ENCODE measurements at regions not wholly inside any gene's neighbourhood (a gene's known extent, or its start where the extent isn't known, plus 50 kb on each side); places are given as distances from the start of the nearest gene placed in this dataset.
"Not testable (repeated sequence)": the region's sequence is repeated elsewhere in the genome, so short reads cannot be mapped to it uniquely, and the experiment has no call there.

- no peak for DNase-seq (ENCODE audit: low spot score)
- intact Hi-C loops (cut with DNase I) = no loop called here
- ATAC-seq = no peak
Measured at GRCh38 chrX:150225756-150226155, 137.4 kb upstream of the MAMLD1 start.

- ATAC-seq = no peak
Measured at GRCh38 chrX:150226223-150226965, 136.7 kb upstream of the MAMLD1 start.

DNA sequence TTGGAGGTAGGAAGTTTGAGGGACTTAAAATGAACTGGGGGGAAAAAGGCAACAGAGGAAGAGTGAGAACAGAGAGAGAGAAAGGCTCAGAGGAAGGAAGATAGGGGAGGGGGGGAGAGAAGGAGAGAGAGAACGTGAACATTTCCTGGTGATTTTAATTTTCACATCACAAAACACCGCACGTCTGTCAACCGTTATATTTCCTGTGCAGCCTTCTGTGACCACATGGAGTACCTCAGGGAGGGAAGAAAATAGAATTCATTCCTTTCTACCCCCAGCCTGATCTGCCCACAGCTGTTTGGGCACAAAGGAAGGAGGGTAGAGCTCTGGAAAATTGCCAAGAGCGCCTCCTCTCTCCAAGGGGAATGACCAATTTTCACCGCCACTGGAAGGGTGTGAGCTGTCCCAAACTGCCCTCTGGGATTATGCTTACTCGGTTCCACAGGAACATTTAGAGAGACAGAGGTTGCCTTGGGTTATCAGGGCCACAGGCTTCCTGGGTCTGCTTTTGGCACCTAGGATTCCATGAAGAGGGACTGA lies 135.7 kb upstream of the MAMLD1 start:
- intact Hi-C loops (cut with DNase I) = no loop called here
- DNase-seq (ENCODE audit: low spot score) = no peak
- ATAC-seq = no peak

More at GRCh38 chrX:150226223-150226965, 136.7 kb upstream of the MAMLD1 start:
- no peak for DNase-seq (ENCODE audit: low spot score)
- intact Hi-C loops (cut with DNase I) = no loop called here

DNA sequence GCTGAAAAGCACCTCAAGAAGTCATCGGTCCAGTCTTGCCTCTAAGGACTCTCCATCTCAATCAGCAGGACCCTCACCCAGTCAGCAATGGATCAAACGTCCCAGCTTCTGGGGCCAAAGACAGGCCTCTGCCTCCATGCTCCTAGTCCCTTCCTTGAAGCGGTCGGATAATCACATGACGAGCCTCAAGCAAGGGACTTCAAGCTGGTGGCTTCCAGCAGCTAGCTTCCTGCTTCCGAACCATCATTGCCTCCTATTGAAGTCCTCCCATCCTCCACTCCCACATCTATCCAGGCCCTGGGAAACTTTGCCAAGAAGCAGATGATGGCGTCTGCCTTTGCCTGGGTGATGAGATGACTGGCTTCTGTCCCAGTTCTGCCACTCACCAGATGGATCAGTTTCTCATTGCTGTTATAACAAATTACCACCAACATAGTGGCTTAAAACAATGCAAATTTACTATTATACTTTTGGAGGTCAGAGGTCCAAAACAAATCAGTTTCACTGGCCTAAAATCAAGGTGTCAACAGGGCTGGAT lies 135.2 kb upstream of the MAMLD1 start:
- DNase-seq (ENCODE audit: low spot score) (no peak), ATAC-seq (no peak)
- intact Hi-C loops (cut with DNase I) = no loop called here

DNA sequence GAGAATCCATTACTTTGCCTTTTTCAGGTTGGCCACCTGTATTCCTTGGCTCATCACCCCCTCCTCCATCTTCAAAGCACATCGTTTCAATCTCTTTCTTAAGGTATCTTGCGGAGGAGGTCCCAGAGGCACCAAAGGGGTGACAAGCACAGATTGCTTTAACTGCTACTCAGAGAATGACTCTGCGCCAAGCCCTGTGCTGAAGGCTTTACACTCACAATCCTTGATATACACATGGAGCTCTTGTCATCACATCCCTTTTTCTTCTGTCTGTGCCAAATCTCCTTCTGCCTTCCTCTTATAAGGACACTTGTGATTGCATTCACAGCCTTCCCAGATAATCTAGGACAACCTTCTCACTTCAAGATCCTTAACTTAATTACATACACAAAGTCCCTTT lies 134.7 kb upstream of the MAMLD1 start:
- ATAC-seq = no peak
- no peak for DNase-seq (ENCODE audit: low spot score)
- intact Hi-C loops (cut with DNase I) = no loop called here

- DNase-seq (ENCODE audit: low spot score) = no peak
- no peak for ATAC-seq
- intact Hi-C loops (cut with DNase I) = no loop called here
Measured at GRCh38 chrX:150229030-150229429, 134.1 kb upstream of the MAMLD1 start.

DNA sequence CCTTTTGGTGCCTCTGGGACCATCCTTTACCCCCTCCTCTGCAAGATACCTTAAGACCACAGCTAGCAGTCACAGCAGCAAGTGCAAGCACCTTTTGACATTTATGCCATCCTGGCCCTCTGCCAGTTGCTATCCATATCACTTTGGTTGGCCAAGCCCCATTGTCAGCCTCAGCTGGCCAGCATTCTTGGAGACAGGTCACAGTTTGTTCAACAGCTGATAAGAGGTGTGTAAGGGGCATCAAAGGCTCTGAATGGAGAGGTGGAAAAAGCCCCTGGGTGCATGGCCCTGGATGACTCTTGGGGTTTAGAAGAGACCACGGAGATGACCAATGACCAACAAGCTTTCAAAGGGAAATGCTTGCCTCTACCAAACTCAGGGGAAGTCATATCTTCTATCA lies 133.6 kb upstream of the MAMLD1 start:
- no peak for DNase-seq (ENCODE audit: low spot score)
- intact Hi-C loops (cut with DNase I) = no loop called here
- ATAC-seq = no peak

GRCh38 chrX:150230952-150231351 lies 132.2 kb upstream of the MAMLD1 start:
- ATAC-seq; DNase-seq (ENCODE audit: low spot score); intact Hi-C loops (cut with DNase I): not testable (repeated sequence)

DNA sequence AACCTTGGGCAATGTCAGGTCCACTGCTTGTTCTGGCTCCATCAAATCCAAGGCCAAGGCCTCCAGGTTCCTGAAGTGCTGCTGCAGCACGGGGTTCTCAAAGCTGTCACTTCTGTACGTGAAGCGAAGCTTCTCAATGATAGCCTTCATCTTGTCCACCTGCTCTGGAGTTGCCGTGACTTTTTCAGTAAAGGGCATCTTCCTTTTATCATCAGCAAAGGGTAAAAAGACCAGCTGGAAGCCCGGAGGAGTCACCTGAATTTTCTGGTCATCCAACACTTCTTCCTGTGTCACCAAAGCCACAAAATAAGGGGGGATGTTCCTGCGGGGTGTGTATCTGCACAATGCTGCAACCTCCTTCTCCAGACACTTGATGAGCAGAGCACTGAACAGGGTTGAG lies 131.7 kb upstream of the MAMLD1 start:
- ATAC-seq; DNase-seq (ENCODE audit: low spot score); intact Hi-C loops (cut with DNase I): not testable (repeated sequence)

DNA sequence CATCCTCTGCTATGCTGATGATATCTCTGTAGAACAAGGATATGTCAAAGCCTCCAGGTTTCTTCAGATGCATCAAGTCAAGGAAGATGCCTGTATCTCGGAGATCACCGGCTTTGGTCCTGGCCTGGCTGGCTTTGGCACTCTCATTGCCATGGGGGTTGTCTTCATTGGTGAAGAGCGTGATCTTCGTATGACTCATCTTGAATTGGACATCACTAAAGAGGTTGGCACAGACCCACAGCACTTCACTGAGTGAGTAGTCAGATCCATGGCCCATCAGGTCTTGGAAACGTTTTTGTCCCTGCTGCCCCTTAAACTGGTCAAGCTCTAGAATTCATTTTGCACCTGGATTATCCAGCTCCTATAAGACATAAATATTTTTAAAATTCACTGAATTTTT lies 130.9 kb upstream of the MAMLD1 start:
- intact Hi-C loops (cut with DNase I); ATAC-seq; DNase-seq (ENCODE audit: low spot score): not testable (repeated sequence)

DNA sequence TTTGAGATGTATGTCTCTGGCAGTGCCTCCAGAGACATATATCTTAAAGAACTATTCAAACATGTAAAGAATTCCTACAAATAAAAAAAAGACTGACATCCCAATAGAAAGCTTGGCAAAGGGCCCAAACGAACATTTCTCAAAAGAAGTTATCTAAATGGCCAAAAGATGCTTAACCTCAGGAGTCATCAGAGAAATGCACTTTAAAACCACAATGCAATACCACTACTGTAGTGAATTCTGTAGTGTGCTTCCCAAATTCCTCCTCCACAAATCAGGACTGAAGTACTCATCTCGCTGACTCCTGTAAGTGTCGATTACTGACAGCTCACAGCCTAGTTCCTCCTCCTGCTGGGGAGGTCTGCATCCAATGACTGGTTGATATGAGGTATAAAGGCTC lies 129.0 kb upstream of the MAMLD1 start:
- DNase-seq (ENCODE audit: low spot score) (no peak), ATAC-seq (no peak)
- intact Hi-C loops (cut with DNase I) = no loop called here

GRCh38 chrX:150236327-150236726 lies 126.8 kb upstream of the MAMLD1 start:
- no peak for DNase-seq (ENCODE audit: low spot score)
- intact Hi-C loops (cut with DNase I) = no loop called here
- ATAC-seq = no peak

GRCh38 chrX:150238632-150239382 lies 124.3 kb upstream of the MAMLD1 start:
- intact Hi-C loops (cut with DNase I) = no loop called here
- ATAC-seq (no peak), DNase-seq (ENCODE audit: low spot score) (no peak)

GRCh38 chrX:150239946-150240642 lies 123.0 kb upstream of the MAMLD1 start:
- DNase-seq (ENCODE audit: low spot score) (no peak), ATAC-seq (no peak)
- intact Hi-C loops (cut with DNase I) = no loop called here

GRCh38 chrX:150240643-150240970 lies 122.5 kb upstream of the MAMLD1 start:
- ATAC-seq (no peak), DNase-seq (ENCODE audit: low spot score) (no peak)
- intact Hi-C loops (cut with DNase I) = no loop called here

DNA sequence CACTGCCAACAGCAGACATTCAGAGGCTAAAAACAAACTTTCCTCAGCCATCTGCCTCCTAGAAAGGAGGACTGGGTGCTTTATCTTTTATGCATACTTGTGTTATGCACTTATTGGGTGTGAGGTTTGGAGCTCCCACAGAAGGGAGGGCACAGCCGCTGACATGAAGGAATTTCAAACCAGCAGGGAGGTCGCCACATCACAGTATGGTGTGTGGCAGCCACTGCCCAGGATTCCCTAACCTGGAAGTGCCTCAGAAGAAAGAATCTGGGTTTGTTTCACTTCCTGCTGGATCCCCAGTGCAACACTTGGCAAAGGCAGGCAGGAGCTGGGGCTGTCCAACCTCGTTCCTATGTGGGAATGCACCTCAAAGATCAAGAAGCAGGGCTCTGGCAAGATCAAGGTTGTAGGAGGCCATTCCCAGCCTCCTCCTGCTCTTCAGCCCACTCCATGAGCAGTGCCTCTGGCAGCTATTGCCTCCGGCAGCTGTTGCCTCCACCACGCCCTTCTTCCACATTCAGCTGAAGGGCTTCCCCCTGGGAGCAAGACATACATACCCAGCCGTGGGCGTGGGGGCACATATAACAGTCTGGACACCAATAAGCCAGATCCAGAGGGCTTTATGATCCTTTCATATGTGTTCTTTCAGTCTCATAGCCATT lies 109.0 kb upstream of the MAMLD1 start:
- ATAC-seq = no peak

GRCh38 chrX:150254909-150255308 lies 108.2 kb upstream of the MAMLD1 start:
- ATAC-seq (no peak), DNase-seq (ENCODE audit: low spot score) (no peak)
- intact Hi-C loops (cut with DNase I) = no loop called here

More for the DNA sequence above, 109.0 kb upstream of the MAMLD1 start:
- DNase-seq (ENCODE audit: low spot score) = no peak
- intact Hi-C loops (cut with DNase I) = loop anchor here (1.0 kb wide), 1 partner anchor 20 kb away; no protein-coding TSS in a partner anchor

- DNase-seq (ENCODE audit: low spot score) = no peak
Measured at GRCh38 chrX:150255441-150256296, 107.4 kb upstream of the MAMLD1 start.

More at GRCh38 chrX:150255441-150256296, 107.4 kb upstream of the MAMLD1 start:
- no peak for ATAC-seq
- intact Hi-C loops (cut with DNase I) = no loop called here
